ENCODE measurements at regions not wholly inside any gene's neighbourhood (a gene's known extent, or its start where the extent isn't known, plus 50 kb on each side); places are given as distances from the start of the nearest gene placed in this dataset.

DNA sequence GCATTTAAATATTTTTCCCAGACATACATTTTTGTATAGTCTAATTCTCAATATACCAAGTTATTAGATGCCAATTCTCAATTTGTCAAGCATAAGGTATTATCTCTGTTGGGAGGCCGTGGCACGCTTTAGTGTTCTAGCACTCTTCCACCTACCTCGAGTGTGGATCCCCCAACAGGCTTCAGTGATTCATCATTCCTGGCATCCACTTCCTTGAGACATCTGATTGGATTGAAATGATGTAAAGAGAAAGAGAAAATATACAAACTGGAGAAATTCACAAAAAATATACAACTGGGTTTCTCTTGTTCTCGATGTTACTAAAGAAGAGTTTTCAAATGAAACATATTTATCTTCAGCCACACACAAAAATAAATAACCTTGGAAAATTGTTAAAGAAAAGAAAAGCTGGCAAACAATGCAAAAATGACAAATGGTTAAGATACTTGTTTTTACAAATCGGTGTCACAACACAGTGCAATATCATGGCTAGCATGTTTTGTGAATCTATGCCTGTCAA lies 218.0 kb upstream of the CDIN1 start:
- 63% methylated on average over 3 of the region's 5 CpGs for WGBS

DNA sequence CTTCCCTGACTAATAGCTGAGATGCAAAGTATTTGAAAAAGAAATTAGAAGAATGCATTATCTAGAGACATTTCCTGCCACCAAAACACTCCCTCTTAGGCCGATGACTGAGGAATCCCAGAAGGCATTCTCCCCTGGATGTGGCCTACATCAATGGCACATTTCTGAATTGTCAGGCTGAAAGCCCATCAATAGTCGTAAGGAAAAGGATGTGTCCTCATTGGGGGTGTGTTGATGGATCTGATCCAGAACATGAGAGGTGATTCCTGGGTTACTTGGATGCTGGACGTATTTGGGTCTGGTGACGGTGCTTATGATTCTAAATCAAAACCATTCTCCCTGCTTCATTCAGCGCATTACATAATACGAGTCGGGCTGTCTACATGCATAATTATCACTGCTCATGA lies 216.9 kb upstream of the CDIN1 start:
- Histone ChIP-seq H2BK15ac (ENCODE audit: low read depth, poor library complexity, severe bottlenecking) (peak overlapping the region; percentile 2), H3K4me2 (ENCODE audit: low read length, poor library complexity, severe bottlenecking) (no peak overlapping the region)

More for the DNA sequence above, 218.0 kb upstream of the CDIN1 start:
- Histone ChIP-seq H2BK5ac (ENCODE audit: low read depth, low read length, poor library complexity, severe bottlenecking) (no peak overlapping the region), H2AK5ac (ENCODE audit: low read length, severe bottlenecking) (no peak overlapping the region), H3K14ac (ENCODE audit: low read length in 2 of 2) (no peak overlapping the region), H3K27ac (ENCODE audit: low read length, poor library complexity, severe bottlenecking) (no peak overlapping the region), H3K36me3 (ENCODE audit: control insufficient read depth in 1 of 2, insufficient read depth in 2 of 2, low read depth in 1 of 2, low read length in 2 of 2) (no peaks in the 10 kb centered on the region), H3K4ac (ENCODE audit: low read depth in 1 of 2, low read length in 2 of 2) (no peak overlapping the region), H2BK120ac (ENCODE audit: low read depth, low read length) (no peak overlapping the region), H2BK15ac (ENCODE audit: low read depth, poor library complexity, severe bottlenecking) (no peak overlapping the region), H3K9ac (ENCODE audit: low read length) (no peak overlapping the region), H3K79me1 (replicated peaks; ENCODE audit: low read length, poor library complexity, severe bottlenecking) (no peaks in the 10 kb centered on the region), H3K27me3 (ENCODE audit: control insufficient read depth in 1 of 2, insufficient read depth in 1 of 2, low read length in 2 of 2) (no peaks in the 10 kb centered on the region), H3K4me2 (ENCODE audit: low read length, poor library complexity, severe bottlenecking) (no peak overlapping the region), H2BK12ac (ENCODE audit: low read length in 2 of 2) (no peak overlapping the region), H4K8ac (ENCODE audit: low read length) (no peak overlapping the region), H2AFZ (ENCODE audit: low read depth, low read length) (no peak overlapping the region), H4K91ac (ENCODE audit: low read length) (no peak overlapping the region), H3K4me3 (ENCODE audit: insufficient read depth in 1 of 2, low read depth in 1 of 2, low read length in 2 of 2) (no peak overlapping the region), H3K4me1 (ENCODE audit: control insufficient read depth, insufficient read depth, low read depth, low read length) (peaks cover 3% of the 10 kb centered on the region), H3K18ac (ENCODE audit: low read depth in 1 of 2, low read length in 2 of 2) (no peak overlapping the region), H3K23ac (ENCODE audit: low read length in 2 of 2) (no peak overlapping the region), H3K9me3 (ENCODE audit: control insufficient read depth, low read length) (no peaks in the 10 kb centered on the region)
- DNase-seq: peak; percentile 70

DNA sequence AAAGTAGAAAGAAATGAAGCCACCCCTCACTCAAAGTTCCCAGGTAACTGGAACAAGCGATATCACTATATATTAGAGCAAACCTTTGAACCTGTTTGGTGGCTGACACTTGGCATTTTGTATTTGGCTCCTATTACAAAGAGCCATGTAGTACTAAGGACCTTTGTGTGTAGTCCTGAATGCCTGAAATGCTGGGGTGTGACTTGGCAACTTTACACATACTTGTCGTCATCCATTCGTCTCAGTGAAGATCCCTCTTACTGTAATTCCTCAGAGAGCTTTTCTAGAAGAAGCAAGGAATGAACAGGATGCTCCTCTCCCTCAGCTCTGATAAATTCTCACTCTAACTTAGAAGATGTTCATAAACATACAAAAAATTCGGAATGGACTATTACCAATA lies 216.1 kb upstream of the CDIN1 start:
- H3K4me2 ChIP-seq (ENCODE audit: low read length, poor library complexity, severe bottlenecking): no peak overlapping the region
- DNase-seq: peak; percentile 42
- no peaks in the 10 kb centered on the region for H3K27me3 ChIP-seq (ENCODE audit: control insufficient read depth in 1 of 2, insufficient read depth in 1 of 2, low read length in 2 of 2)
- 66% methylated on average over 3 of the region's 4 CpGs for WGBS
- H2BK5ac ChIP-seq (ENCODE audit: low read depth, low read length, poor library complexity, severe bottlenecking): no peak overlapping the region
- H3K4me3 ChIP-seq (ENCODE audit: insufficient read depth in 1 of 2, low read depth in 1 of 2, low read length in 2 of 2): no peak overlapping the region
- no peaks in the 10 kb centered on the region for H3K9me3 ChIP-seq (ENCODE audit: control insufficient read depth, low read length)
- no peak overlapping the region for H4K91ac ChIP-seq (ENCODE audit: low read length)
- H3K14ac ChIP-seq (ENCODE audit: low read length in 2 of 2): no peak overlapping the region
- H3K23ac ChIP-seq (ENCODE audit: low read length in 2 of 2): no peak overlapping the region
- no peaks in the 10 kb centered on the region for H3K36me3 ChIP-seq (ENCODE audit: control insufficient read depth in 1 of 2, insufficient read depth in 2 of 2, low read depth in 1 of 2, low read length in 2 of 2)
- no peak overlapping the region for H3K18ac ChIP-seq (ENCODE audit: low read depth in 1 of 2, low read length in 2 of 2)
- H2AK5ac ChIP-seq (ENCODE audit: low read length, severe bottlenecking): no peak overlapping the region
- peak overlapping the region; percentile 6 to 7 for H2BK12ac ChIP-seq (ENCODE audit: low read length in 2 of 2)
- no peak overlapping the region for H2BK15ac ChIP-seq (ENCODE audit: low read depth, poor library complexity, severe bottlenecking)
- no peak overlapping the region for H4K8ac ChIP-seq (ENCODE audit: low read length)
- H2BK120ac ChIP-seq (ENCODE audit: low read depth, low read length): no peak overlapping the region
- H2AFZ ChIP-seq (ENCODE audit: low read depth, low read length): no peak overlapping the region
- no peak overlapping the region for H3K27ac ChIP-seq (ENCODE audit: low read length, poor library complexity, severe bottlenecking)
- no peaks in the 10 kb centered on the region for H3K4me1 ChIP-seq (ENCODE audit: control insufficient read depth, insufficient read depth, low read depth, low read length)
- H3K9ac ChIP-seq (ENCODE audit: low read length): peak overlapping the region; percentile 37
- no peak overlapping the region for H3K4ac ChIP-seq (ENCODE audit: low read depth in 1 of 2, low read length in 2 of 2)
- no peaks in the 10 kb centered on the region for H3K79me1 ChIP-seq (replicated peaks; ENCODE audit: low read length, poor library complexity, severe bottlenecking)

More for the DNA sequence above, 216.9 kb upstream of the CDIN1 start:
- H3K9me3 ChIP-seq (ENCODE audit: control insufficient read depth, low read length): no peaks in the 10 kb centered on the region
- no peaks in the 10 kb centered on the region for H3K36me3 ChIP-seq (ENCODE audit: control insufficient read depth in 1 of 2, insufficient read depth in 2 of 2, low read depth in 1 of 2, low read length in 2 of 2)
- H3K9ac ChIP-seq (ENCODE audit: low read length): peak overlapping the region; percentile 8
- H3K27ac ChIP-seq (ENCODE audit: low read length, poor library complexity, severe bottlenecking): no peak overlapping the region
- H3K4me1 ChIP-seq (ENCODE audit: control insufficient read depth, insufficient read depth, low read depth, low read length): peaks cover 3% of the 10 kb centered on the region
- H2BK120ac ChIP-seq (ENCODE audit: low read depth, low read length): peak overlapping the region; percentile 35
- no peaks in the 10 kb centered on the region for H3K27me3 ChIP-seq (ENCODE audit: control insufficient read depth in 1 of 2, insufficient read depth in 1 of 2, low read length in 2 of 2)
- H4K91ac ChIP-seq (ENCODE audit: low read length): peak overlapping the region; percentile 1
- peak overlapping the region in 1 of 2 experiments; percentile 1 for H3K4me3 ChIP-seq (ENCODE audit: insufficient read depth in 1 of 2, low read depth in 1 of 2, low read length in 2 of 2)
- no peak overlapping the region for H2BK5ac ChIP-seq (ENCODE audit: low read depth, low read length, poor library complexity, severe bottlenecking)
- peak overlapping the region in 1 of 2 experiments; percentile 30 for H3K4ac ChIP-seq (ENCODE audit: low read depth in 1 of 2, low read length in 2 of 2)
- H3K14ac ChIP-seq (ENCODE audit: low read length in 2 of 2): no peak overlapping the region
- H2BK12ac ChIP-seq (ENCODE audit: low read length in 2 of 2): peak overlapping the region in 1 of 2 experiments; percentile 79
- 75% methylated on average over 7 of the region's 7 CpGs for WGBS
- no peaks in the 10 kb centered on the region for H3K79me1 ChIP-seq (replicated peaks; ENCODE audit: low read length, poor library complexity, severe bottlenecking)
- no peak overlapping the region for H4K8ac ChIP-seq (ENCODE audit: low read length)
- H3K18ac ChIP-seq (ENCODE audit: low read depth in 1 of 2, low read length in 2 of 2): peak overlapping the region; percentile 1 to 22
- no peak overlapping the region for H2AFZ ChIP-seq (ENCODE audit: low read depth, low read length)
- peak; percentile 26 for DNase-seq
- no peak overlapping the region for H2AK5ac ChIP-seq (ENCODE audit: low read length, severe bottlenecking)
- no peak overlapping the region for H3K23ac ChIP-seq (ENCODE audit: low read length in 2 of 2)

DNA sequence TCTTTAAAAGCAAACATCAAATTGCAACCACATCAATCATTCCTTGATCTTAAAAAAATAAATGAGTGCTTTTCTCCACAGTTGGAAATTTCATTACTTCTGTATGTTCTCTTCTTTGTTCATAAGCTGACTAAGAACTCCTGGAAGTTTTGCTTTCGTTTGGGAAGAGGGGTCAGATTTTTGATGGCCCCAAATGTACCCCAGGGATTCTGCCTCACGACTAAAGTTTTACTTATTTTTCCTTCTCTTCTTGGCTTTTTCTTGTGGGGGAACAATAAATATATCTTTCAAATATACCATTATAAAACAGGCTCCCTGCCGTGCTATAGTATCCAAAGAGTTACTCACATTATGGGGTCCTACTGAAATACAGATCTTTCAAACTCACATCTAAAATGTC lies 215.0 kb upstream of the CDIN1 start:
- Histone ChIP-seq H3K4me3 (ENCODE audit: insufficient read depth in 1 of 2, low read depth in 1 of 2, low read length in 2 of 2) (no peak overlapping the region), H2BK15ac (ENCODE audit: low read depth, poor library complexity, severe bottlenecking) (no peak overlapping the region), H4K8ac (ENCODE audit: low read length) (no peak overlapping the region), H4K91ac (ENCODE audit: low read length) (no peak overlapping the region), H2AK5ac (ENCODE audit: low read length, severe bottlenecking) (no peak overlapping the region), H2BK12ac (ENCODE audit: low read length in 2 of 2) (no peak overlapping the region), H3K18ac (ENCODE audit: low read depth in 1 of 2, low read length in 2 of 2) (no peak overlapping the region), H3K14ac (ENCODE audit: low read length in 2 of 2) (no peak overlapping the region), H3K4me1 (ENCODE audit: control insufficient read depth, insufficient read depth, low read depth, low read length) (no peaks in the 10 kb centered on the region), H3K36me3 (ENCODE audit: control insufficient read depth in 1 of 2, insufficient read depth in 2 of 2, low read depth in 1 of 2, low read length in 2 of 2) (no peaks in the 10 kb centered on the region), H3K4ac (ENCODE audit: low read depth in 1 of 2, low read length in 2 of 2) (no peak overlapping the region), H2BK120ac (ENCODE audit: low read depth, low read length) (no peak overlapping the region), H3K27ac (ENCODE audit: low read length, poor library complexity, severe bottlenecking) (no peak overlapping the region), H3K9ac (ENCODE audit: low read length) (no peak overlapping the region), H3K23ac (ENCODE audit: low read length in 2 of 2) (no peak overlapping the region), H3K4me2 (ENCODE audit: low read length, poor library complexity, severe bottlenecking) (no peak overlapping the region), H3K27me3 (ENCODE audit: control insufficient read depth in 1 of 2, insufficient read depth in 1 of 2, low read length in 2 of 2) (no peaks in the 10 kb centered on the region), H3K9me3 (ENCODE audit: control insufficient read depth, low read length) (no peaks in the 10 kb centered on the region), H2AFZ (ENCODE audit: low read depth, low read length) (no peak overlapping the region), H3K79me1 (replicated peaks; ENCODE audit: low read length, poor library complexity, severe bottlenecking) (no peaks in the 10 kb centered on the region), H2BK5ac (ENCODE audit: low read depth, low read length, poor library complexity, severe bottlenecking) (no peak overlapping the region)
- DNase-seq: no peak
- WGBS: 83% methylated on average over 1 of the region's 3 CpGs
